GM18517 (cell line): ENCODE measurements at regions not wholly inside any gene's neighbourhood (a gene's known extent, or its start where the extent isn't known, plus 50 kb on each side); places are given as distances from the start of the nearest gene placed in this dataset.

Source experiments
- ATAC-seq: cut with Tn5 transposase; IDR thresholded peaks from one replicate; pipeline ENCODE4 v1.9.1; 2021; ENCODE audit warnings: mild to moderate bottlenecking, moderate library complexity; ENCODE audit not compliant: unreplicated experiment

DNA sequence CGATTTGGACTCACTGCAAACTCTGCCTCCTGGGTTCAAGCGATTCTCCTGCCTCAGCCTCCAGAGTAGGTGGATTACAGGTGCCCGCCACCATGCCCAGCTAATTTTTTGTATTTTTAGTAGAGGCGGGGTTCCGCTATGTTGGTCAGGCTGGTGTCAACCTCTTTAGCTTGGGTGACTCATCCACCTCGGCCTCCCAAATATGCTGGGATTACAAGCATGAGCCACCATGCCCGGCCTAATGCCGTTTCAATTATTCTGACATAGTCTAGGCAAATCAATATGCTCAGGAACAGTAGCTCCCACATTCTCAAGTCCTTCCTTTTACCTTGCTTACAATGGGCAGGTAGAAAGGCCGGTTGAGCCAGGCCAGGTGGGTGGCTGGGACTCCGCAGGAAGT, 82.0 kb upstream of the EEA1 start:
- ATAC-seq, result no peak

DNA sequence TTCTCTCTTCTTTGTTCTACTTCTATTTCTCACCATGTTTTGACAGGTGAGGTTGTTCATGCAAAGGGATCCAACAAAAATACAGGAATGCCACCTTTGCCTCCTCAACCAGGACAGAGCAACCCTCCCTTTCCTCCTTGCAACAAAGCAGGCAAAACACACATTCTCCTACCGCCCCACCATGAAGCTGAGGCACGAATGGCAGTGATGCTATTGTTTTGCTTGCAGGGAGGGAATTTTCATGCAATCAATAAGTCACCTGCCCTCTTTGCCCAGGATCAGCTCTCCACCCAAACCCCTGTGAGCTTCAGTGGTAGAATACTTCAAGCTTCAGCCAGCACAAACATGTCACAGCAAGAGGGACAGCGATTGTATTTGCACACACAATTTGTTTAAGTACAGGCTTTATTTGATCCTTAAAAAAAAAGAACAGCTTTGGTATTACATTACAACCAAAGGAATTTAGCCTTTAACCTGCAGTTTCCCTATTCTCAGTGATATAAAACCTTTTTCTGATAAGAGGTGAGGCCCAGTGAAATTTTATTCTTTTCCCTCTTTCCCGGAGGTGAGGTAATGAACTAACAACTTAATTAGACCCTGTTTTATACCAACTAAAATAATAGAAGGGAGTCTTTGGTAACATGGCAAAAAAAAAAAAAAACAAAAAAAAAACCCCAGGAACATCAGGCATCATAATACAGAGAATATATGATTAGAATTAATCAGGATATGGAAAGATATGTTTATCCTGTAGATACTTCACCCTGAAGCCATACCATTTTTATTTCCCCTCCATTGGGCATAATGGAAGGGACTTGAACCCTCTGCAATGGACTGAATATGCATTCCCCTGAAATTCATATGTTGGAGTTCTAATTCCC, 87.0 kb upstream of the EEA1 start:
- ATAC-seq, result no peak

DNA sequence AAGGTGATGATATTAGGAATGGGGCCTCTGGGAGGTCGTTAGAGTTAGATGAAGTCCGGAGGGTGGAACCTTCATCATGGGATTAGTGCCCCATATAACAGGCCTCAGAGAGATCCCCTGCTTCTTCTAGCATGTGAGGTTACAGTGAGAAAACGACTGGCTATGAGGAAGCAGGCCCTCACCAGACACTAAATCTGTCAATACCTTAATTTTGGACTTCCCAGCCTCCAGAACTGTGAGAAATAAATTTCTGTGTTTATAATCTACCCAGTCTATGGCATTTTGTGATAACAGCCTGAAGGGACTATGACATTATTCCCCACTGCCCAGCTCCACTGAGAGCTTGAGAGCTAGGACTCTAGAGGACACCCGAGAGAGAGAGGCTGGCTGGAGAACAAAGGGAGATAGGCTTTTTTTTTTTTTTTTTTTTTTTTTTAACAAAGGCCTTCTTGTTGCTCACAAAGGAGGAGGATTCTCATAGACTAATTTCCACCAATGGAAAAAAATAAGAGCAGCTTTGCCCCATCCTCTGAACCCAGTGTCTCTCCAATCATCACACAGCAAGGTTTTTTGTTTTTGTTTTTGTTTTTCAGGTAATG, 87.8 kb upstream of the EEA1 start:
- no peak for ATAC-seq

- ATAC-seq, result no peak
Observed at GRCh38 chr12:93018610-93019009, 89.5 kb upstream of the EEA1 start.

DNA sequence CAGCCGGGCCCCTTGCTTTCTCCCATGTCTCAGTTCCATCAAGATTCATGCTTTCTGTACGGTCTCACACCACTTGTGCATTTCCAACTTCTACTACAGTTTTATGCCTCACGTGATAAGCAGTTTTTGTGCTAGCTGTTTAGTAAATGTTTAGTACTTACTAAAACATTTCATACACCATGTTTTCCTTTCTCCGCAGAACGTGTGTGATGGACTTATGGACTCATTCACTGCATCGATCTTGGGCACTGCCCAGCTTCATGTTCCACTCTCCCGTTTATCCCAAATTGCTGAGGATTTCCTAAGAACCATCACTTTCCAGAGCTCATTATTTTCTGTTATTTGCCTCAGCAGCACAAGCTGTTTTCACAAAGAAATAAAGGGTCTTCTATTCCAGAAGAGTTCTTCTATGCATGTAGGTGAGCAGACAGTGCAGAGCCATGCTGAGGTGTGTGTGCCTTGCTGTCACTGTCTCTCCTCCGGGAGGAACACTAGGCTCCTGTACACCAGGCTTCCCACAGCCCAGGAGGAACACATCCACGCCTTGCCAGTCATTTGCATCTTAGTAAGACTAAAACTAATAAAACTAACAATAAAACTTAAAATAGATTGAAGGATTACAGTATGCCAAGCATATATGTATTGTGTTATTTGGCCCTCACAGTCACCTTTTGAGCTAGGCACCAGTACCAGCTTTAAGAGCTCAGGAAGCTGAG, 90.3 kb upstream of the EEA1 start:
- ATAC-seq, result no peak

- no peak for ATAC-seq
Observed at GRCh38 chr12:93019975-93020630, 91.0 kb upstream of the EEA1 start.

- no peak for ATAC-seq
Observed at GRCh38 chr12:93020631-93021597, 91.8 kb upstream of the EEA1 start.

DNA sequence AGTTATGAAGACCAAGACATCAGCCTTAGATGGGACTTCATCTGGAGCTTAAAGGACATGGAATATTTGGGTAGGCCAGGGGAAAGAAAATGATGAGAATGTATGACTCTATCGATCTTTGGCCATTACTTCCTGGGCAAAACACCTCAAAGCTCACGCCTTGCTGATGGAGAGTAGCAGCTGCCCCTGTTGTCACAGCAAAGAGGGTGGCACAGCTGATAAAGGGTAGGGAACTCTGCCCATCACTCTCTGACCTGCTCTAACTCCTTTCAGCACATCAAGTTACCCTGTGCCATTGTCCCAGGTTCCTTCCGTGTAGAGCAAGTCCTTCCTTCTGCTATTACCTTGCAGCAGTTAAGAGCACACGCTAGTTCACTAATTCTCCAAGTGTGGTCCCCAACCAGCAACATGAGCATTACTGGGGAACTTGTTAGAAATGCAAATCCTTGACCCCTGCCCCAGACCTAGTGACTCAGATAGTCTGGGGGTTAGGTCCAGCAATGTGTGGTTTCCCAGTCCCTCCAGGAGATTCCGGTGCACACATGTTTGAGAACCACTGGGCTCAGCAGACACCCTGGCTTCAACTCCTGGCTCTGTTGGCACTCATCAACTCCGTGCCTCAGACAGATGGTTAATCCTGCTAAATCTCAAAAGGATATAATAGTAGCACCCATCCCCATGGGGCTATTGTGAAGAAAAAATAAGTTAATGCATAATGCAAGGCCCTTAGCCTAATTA, 93.7 kb upstream of the EEA1 start:
- no peak for ATAC-seq

GRCh38 chr12:93025145-93026103, 96.3 kb upstream of the EEA1 start:
- no peak for ATAC-seq

GRCh38 chr12:93027041-93027440, 97.9 kb upstream of the EEA1 start:
- ATAC-seq, result no peak

DNA sequence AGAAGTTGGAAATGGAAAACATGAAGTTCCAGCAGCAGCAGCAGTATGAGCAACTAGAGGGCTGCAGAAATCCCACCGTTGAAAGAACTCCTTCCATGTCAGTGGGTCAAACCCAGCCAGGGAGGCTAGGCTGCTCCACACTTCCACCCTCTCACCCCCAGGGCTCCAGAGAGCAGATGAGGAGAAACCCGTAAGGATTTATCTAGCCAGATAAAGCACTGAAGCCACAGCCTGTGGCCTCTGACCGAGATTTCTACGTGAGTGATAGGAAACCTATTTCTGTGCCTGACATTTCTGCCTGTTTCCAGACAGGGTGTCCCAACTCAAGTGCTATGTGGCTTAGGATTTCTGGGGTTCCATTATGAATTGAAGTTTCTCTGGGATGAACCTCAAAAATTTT, 100.0 kb upstream of the EEA1 start:
- no peak for ATAC-seq

DNA sequence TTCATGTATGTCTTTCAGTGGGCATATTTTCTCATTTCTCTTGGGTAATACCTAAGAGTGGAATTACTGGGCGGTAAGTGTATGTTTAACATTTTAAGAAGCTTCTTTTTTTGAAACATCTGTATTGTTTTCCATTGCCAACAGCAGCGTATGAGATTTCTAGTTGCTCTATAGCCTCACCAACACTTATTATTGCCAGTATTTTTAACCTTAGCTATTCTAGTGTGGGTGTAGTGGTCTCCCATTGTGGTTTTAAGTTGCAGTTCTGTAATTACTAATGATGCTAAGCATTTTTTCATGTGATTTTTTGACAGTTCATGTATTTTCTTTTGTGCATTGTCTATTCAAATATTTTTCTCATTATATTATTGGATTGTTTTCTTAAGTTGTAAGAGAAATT, 101.9 kb upstream of the EEA1 start:
- ATAC-seq, result no peak

GRCh38 chr12:93032758-93033157, 103.7 kb upstream of the EEA1 start:
- ATAC-seq, result no peak

- ATAC-seq, result no peak
Observed at GRCh38 chr12:93033948-93034347, 104.9 kb upstream of the EEA1 start.

- ATAC-seq, result no peak
Observed at GRCh38 chr12:93039062-93039461, 110.0 kb upstream of the EEA1 start.

- no peak for ATAC-seq
Observed at GRCh38 chr12:93039930-93040329, 110.8 kb upstream of the EEA1 start.

DNA sequence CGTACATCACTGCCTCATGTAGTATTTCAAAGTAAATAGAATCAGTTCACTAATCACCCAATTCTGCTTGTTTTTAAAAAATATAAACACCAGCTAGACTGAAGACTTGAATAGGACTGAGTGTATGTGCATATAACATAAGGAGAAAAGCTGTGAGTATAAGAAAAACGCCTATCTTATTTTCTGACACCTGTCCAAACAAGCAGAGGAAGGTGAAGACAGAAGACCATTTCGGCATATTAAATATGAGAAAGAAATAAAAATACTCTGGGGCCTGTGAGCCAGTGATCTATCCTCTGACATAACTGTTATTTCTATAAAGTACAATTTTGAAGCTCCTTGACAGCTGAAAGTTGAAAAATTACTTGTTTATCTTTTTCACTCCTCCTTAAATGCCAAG, 111.3 kb upstream of the EEA1 start:
- no peak for ATAC-seq

DNA sequence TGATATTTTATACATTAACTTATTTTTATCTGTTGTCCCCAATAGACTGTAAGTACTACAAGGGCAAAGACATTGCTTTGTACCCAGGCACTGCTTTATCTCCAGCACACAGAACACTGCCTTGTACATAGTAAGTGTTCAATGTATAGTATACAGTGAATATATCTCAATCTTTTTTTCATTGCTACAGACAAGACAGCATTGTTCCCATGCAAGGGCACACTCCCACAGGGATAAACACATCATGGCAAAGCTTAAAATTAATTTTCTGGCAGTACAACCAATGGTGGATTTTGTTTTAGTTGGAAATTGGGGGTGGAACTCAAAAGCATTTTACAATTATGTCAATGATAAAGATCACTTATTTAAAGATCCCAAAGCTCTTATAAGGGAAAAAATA, 112.3 kb upstream of the EEA1 start:
- no peak for ATAC-seq
